Left forelimb (tissue), 1 donor: ENCODE measurements at regions not wholly inside any gene's neighbourhood (a gene's known extent, or its start where the extent isn't known, plus 50 kb on each side); places are given as distances from the start of the nearest gene placed in this dataset.
"Not testable (repeated sequence)": the region's sequence is repeated elsewhere in the genome, so short reads cannot be mapped to it uniquely, and the experiment has no call there.

ENCODE experiments used
- DNase-seq: peaks from one replicate; pipeline ENCODE4 v3.0.0-alpha.2; 2018; ENCODE audit warnings: low spot score

DNA sequence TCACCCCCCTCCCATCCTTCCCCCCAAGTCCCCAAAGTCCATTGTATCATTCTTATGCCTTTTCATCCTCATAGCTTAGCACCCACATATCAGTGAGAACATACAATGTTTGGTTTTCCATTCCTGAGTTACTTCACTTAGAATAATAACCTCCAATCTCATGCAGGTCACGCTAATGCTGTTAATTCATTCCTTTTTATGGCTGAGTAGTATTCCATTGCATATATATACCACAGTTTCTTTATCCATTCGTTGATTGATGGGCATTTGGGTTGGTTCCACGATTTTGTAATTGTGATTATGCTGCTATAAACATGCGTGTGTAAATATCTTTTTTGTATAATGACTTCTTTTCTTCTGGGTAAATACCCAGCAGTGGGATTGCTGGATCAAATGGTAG lies 621.9 kb upstream of the NRP1 start:
- not testable (repeated sequence) for DNase-seq

DNA sequence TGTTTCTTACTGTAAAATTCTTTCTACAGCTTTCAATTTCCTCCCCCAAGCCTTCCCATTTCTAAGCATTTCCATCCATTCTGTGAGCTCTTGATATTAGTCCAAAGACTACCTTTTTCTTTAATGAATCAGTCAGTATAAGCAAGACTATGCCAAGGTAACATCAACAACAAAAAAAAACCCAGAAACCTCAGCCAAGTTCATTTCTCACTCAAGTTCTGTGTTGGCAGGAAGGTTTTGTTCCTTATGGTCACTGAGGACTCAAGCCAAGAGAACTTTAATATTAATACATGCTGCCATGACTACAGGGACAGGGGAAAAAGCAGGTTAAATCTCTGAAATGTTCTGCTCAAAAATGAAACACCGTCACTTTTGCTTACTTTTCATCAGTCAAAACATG lies 621.2 kb upstream of the NRP1 start:
- no peak for DNase-seq

DNA sequence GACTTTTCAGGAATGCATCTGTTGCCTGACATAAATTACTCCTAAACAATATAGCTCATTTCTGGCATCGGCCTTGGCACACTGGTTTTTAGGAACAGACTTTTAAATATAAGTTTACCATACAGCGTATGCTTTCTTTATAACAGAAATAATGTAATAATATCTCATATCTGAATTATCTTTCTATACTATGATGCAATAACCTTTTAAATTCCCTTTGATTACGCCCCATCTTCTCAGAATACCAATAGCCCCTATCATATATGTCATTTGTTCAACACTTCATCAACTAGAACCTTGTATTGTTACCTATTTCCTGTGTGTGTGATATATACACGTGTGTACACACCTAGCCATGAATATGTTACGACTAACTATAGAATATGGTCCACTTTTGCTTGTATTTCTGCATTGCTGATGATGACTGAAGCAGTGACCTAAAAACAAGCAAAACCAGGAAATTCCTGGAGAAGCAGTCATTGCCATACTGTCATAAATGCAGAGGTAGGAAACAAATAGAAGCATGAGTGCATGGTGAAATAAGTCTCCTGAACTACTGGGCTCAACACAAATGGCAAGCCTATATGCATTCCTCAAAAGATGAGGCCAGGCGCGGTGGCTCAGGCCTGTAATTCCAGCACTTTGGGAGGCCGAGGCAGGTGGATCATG lies 618.4 kb upstream of the NRP1 start:
- DNase-seq = no peak

DNA sequence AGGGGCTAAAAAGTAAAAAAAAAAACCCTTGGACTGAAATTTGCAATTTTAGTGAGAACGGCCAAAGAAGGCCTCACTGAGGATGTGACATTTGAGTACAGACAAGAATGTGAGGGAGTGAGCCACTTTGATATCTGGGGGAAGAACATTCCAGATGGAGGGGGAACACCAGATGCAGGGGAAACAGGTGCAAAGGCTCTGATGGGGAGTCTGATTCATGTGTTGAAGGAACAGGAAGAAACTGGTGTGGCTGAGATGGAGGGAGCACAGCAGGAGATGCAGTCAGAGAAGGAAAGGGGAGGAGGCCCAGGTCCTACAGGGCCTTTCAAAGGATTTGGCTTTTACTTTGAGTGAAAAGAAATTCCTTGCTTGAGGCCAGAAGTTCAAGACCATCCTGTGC lies 615.7 kb upstream of the NRP1 start:
- no peak for DNase-seq

DNA sequence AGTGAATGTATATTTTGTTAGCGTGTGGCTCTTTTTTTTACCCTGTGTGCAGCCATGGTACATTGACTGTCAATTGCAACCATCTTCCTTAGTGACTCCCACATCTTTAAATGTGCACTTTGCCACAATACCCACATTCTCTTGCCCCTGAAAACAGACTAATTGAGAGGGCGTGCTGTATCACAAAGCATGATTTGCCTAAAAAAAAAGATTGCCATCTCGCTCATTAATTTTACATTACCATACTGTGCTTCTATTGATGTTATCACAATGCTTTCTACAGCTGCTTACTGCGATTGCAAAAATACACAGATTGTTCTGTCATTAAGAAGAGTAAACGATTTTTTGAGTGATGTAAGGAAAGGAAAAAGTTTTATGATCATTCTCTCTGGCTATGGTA lies 613.1 kb upstream of the NRP1 start:
- DNase-seq = no peak

DNA sequence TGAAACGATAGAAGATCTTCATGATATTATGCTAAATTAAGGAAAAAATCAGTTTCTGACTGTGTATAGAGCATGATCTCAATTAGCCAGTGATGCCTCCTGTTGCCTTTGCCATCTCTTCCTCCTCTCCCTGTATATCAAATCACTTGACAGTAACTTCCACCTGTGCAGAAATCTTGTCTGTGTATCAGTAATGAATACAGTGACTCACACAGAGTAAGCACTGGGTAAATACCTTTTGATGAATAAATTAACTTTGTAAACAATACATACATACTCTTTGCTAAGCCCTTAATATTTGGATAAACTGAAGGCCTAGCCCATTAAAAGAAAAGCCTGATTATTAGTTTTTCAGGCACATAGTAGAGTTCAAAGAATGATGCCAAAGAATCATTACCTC lies 610.6 kb upstream of the NRP1 start:
- no peak for DNase-seq

DNA sequence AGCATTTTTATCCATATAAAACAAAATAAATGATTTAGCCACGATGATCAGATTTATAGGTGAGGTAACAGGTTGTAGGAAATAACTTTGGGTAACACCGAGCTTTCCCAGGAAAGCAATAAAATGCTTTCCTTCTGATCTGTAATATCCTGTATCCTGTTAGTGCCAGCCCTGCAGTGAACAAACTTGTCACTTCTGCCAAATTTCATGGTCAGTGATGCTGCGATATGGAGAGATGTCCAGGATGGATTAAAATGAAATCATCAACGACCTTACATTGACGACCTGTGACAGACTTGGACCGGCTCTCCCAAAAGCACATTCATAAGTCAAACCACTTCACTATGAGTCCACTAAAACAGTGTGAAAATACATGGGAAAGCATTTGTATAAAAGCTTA lies 608.0 kb upstream of the NRP1 start:
- DNase-seq = no peak

DNA sequence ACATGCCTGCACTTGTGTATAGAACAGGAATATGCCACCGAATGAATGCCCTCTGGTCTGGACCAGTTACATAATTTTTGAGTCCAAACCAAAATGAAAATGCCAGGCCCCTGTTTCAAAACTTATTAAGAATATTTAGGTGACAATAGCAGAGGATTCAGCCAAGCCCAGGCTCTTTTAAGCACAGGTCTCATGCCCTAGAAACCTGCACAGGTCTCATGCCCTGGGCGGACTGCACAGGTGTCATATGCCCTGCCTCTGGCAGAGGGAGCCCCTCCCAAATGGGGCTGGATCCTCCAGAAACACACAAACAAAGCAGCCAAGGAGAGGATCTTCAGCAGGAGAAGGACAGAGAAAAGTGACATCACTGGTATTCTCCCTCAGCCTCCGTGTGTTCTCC lies 605.4 kb upstream of the NRP1 start:
- no peak for DNase-seq

DNA sequence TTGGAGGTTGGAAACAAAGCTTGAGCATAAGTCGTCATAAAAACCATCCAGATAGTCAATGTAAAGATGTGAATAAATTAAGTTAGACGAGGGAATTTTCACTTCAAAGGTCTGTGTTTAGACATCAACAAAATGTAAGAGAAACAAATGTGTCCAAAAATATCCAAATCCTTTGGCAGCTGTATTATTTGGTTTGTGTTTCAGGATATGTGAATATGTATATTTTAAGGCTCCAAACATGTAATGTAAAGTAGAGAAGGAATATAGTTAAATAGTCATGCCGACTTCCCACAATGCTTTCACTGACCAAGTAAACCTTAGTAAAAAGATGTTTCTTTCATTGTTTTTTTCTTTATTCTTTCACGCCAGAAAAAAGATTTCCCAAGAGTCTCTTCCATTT lies 604.9 kb upstream of the NRP1 start:
- DNase-seq = no peak

DNA sequence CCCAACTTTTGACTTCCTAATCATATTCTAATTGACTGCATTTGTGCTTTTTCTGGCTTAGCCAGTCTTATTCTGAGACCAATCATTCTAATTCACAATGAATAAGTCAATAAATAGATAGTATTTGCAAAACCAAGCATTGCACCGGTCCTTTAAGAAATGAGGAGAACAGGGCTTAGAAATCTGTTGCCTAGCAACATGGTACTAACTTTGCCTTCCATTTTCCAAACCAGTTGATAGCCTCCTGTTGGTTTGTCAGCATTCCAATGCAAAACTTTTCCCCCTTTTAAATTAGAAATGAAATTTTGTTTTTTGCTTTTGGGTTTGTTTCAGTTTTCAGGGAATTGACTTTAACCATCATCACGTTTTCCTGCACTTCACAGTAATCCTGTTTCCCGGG lies 603.5 kb upstream of the NRP1 start:
- DNase-seq = no peak

DNA sequence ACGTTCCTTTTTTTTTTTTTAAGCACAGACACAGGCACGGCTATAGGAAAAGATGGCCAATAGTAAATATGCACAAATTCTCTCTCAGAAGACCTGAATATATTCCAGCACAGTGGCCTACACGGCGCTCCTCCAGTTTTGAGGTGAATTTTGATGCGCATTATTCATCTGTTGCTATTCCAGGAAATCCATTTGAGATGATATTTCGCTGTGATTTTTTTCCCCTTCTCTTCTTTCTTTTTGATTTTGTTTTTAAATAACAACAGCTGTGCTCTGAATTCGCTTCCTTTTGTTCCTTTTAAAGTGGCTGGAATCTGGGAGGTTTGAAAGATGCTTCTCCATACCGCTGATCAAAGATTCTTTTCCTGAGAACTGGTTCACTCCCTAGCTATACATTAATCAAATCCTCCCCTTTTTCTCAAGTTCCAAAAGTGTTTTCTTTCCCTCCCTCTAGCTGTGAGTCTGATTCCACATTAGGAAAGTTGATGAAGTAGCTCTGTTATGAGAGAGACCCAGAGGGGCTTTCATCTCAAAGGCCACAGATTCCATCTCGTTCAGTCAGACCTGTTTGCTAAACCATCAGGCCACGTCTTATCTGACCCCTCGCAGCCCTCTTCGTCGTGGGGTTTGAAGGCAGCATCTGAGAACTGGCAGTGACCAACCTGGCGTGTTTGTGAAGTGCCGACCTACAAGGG lies 602.7 kb upstream of the NRP1 start:
- no peak for DNase-seq

DNA sequence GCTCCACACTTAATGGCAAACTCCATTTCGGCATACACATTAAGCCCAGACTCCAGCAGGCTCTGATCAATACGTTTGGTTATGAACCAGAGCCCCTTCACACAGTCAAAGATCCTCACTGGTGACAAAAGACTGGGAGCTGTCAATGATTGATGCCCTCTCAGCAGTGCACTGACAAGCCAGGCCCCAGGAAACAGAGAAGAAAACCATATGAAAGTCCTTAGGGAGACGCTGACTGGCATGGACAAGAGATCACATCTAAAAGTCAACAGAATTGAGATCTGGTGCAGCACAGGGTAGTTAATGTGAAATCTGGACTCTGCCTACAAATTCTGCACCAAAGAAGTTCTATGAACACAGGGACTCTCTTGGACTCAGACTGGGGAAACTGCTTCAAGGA lies 600.9 kb upstream of the NRP1 start:
- no peak for DNase-seq

DNA sequence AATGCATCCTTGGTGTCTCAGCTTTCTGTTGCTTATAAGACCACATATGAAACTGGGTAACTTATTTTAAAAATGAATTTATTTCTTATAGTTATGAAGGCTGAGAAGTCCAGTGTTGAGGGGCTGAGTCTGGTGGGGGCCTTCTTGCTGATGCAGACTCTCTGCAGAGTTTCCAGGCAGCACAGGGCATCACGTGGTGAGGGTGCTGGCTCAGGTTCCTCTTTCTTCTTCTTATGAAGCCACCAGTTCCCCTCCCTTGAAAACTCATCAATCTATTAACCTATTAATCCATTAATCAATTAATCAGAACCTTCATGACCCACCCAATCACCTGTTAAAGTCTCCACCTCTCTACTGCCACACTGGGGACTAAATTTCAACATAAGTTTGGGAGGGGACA lies 595.6 kb upstream of the NRP1 start:
- no peak for DNase-seq

DNA sequence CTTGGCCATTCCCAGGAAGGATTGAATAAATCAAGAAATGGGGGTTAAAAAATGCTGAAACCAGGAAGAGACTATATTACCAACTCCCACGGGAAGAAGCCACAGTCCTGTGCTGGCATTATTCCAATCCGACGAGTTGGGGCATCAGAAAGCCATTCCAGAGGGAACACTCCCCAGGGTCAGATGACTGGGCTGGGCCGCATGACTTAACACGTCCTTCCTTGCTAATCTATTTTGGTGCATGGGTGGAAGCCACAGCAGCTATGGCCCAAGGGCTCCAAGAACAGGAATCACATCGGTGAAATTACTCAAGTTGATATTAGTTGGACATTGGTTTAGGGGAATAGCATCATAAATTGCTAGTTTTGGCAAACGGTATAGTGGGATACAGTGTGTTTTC lies 592.9 kb upstream of the NRP1 start:
- DNase-seq = no peak

DNA sequence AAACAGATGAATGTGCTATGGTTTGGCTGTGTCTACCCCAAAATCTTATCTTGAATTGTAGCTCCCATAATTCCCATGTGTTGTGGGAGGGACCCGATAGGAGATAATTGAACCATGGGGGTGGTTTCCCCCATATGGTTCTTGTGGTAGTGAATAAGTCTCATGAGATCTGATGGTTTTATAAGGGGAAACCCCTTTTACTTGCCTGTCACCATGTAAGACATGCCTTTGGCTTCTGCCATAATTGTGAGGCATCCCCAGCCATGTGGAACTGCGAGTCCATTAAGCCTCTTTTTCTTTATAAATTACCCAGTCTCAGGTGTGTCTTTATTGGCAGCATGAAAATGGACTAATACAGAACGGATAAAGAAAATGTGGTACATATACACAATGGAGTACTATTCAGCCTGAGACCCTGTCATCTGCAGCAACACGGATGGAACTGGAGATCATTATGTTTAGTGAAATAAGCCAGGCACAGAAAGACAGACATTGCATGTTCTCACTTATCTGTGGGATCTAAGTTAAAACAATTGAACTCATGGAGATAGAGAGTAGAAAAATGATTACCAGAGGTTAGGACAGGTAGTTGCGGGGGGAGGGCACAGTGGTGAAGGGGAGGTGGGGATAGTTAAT lies 587.6 kb upstream of the NRP1 start:
- DNase-seq = no peak

DNA sequence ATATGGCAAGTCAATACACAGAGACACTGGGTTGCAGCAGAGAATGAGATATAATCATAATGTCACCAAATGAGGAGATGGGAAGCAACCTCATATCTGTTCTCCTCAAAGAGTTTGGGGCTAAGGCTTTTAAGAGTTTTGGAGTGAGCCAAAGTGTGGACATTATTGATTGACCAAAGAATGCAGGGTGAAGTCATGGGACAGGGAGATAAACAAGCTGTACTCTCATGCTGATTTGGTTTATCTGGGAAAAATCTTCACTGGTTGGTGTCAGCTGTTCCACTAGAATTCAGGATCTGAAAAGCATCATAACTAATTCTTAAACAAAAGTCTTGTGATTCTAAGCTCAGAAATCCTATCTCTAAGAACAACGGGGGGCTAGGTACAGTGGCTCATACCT lies 585.9 kb upstream of the NRP1 start:
- DNase-seq = no peak

DNA sequence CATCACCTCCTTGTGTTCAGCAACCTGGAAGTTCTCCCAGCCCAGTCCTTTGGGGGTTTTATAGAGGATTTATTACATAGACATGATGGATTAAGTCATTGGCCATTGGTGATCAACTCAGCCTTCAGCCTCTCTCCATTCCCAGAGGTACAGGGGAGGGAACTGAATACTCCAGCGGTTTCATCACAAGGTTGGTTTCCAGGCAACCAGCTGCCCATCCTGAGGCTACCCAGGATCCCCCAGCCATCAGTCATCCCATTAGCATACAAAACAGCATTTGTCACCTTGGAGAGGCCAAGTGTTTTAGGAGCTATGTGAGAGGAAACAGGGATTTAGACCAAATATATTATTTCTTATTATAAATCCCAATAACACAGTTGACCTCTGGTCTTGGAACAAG lies 584.8 kb upstream of the NRP1 start:
- DNase-seq = no peak

DNA sequence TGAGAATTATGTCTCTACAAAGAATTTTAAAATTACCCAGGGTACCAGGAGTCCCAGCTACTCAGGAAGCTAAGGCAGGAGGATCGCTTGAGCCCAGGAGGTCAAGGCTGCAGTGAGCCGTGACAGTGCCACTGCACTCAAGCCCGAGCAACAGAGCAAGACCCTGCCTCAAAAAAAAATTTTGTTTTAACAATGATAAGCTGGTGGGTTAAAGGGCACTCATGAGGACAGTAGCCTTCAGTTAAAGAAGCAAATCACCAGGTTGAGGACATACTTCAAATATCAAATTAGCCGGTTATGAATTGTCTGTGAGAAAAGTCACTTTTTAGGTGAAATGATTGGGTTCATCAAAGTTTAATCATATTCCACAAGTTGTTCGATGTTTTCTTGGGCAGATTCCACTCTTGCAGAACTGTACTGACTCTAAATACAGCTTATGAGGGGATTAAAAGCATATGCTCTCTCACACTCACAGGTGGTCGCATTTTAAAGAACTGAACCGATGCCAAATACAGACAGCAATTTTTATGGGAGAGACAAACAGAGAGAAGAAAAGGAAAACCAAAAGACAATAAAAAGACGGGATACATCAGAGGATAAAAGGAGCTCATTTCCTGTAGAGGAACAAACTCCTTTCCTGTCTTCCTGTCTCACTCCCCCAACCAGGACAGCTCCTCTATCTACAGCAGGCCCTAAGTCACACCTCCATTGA lies 582.8 kb upstream of the NRP1 start:
- no peak for DNase-seq

DNA sequence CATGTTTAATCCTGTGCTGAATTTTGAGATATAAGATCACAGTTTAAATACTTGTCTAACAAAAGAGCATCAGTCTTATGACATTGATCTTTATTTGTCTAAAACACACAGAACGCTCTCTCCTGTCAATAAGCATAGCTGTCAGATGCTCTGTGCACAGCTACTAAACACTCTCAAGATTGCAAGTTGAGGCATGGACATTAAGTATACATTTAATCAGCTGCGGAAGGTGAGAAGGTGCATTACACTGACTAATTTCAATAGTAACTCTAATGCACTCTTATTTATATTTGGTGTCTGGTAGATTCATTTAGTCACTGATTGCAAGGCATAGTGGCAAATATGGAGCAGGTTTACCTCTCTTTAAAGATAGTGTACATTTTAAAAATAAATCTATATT lies 580.3 kb upstream of the NRP1 start:
- DNase-seq = no peak

DNA sequence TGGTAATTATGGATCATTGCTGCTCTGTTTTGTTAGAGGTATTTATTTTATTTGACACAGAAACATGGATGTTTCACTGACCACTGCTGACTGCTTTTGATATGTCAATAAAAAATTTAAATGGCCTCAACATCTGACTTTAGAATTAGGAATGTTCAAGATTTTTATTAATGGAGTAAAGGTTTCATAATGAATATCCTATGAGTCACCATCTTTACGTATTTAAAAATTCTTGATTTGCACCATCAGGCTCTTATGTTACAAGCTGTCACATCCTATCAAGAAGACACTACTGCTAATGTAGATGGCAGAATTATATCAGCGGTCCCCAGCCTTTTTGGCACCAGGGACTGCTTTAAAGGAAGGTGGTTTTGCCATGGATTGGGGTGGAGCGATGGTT lies 578.7 kb upstream of the NRP1 start:
- DNase-seq = no peak

DNA sequence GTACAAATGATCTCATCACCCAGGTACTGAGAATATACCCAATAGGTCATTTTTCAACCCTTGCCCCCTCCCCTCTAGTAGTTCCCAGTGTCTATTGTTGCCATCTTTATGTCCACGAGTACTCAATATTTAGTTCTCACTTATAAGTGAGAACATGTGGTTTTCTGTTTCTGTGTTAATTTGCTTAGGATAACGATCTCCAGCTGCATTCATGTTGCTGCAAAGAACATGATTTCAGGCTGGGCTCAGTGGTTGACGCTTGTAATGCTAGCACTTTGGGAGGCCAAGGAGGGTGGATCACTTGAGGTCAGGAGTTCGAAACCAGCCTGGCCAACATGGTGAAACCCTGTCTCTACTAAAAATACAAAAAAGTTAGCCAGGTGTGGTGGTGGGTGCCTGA lies 575.0 kb upstream of the NRP1 start:
- not testable (repeated sequence) for DNase-seq

DNA sequence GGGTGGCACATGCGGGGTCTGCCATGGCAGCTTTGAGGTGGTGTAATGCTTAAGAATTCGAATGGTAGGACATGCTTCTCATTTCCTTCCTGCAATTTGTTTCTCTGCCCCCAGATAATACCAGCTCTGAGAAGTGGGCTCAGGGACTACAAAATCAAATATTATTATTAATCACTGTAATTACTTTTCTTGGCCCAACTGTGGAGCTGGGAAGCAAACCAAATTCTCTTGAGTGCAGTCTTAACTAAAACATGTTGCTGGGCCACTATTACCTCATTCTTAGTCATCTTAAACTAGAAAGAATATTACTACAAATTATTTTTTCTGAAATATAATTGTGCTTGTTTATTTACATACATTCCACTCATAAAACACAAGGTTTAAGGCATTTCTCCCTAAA lies 566.7 kb upstream of the NRP1 start:
- DNase-seq = no peak

DNA sequence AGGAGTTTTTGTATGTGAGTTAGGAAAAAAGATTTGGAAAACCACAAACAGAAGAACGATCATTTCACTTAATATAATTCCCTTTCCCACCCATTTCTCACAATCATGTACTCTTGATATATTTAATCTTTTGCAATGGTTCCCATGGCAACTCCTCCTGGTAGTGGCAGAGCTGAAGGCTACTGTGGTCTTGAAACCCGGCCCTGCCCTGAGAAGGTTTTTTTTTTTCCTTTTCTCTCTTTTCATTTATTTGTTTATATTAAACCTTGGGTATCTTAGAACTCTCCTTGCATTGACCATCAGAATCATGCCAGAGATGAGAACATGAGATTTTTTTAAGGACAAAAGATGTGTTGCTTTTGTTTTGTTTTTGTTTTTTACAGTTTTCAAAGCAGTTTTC lies 566.1 kb upstream of the NRP1 start:
- DNase-seq = no peak
